ENCODE measurements at regions not wholly inside any gene's neighbourhood (a gene's known extent, or its start where the extent isn't known, plus 50 kb on each side); places are given as distances from the start of the nearest gene placed in this dataset.
"Not testable (repeated sequence)": the region's sequence is repeated elsewhere in the genome, so short reads cannot be mapped to it uniquely, and the experiment has no call there.

- not testable (repeated sequence) for DNase-seq
These were observed 763.4 kb downstream of the DHX35 start for GRCh38 chr20:39725513-39725912.

GRCh38 chr20:39719293-39719692 lies 757.1 kb downstream of the DHX35 start:
- DNase-seq = no peak

- DNase-seq = no peak
These were observed 755.8 kb downstream of the DHX35 start for GRCh38 chr20:39717936-39718335.

- no peak for DNase-seq
These were observed 754.7 kb downstream of the DHX35 start for GRCh38 chr20:39716796-39717341.

GRCh38 chr20:39713076-39713840 lies 751.1 kb downstream of the DHX35 start:
- no peak for DNase-seq

- no peak for DNase-seq
These were observed 744.1 kb downstream of the DHX35 start for GRCh38 chr20:39706184-39706663.

GRCh38 chr20:39705032-39705431 lies 742.9 kb downstream of the DHX35 start:
- DNase-seq = no peak

- not testable (repeated sequence) for DNase-seq
These were observed 741.2 kb downstream of the DHX35 start for GRCh38 chr20:39703357-39703756.

- no peak for DNase-seq
These were observed 740.7 kb downstream of the DHX35 start for GRCh38 chr20:39702701-39703349.

- DNase-seq = no peak
These were observed 738.4 kb downstream of the DHX35 start for GRCh38 chr20:39700528-39700927.

- DNase-seq = no peak
These were observed 737.1 kb downstream of the DHX35 start for GRCh38 chr20:39699166-39699725.

GRCh38 chr20:39698752-39699151 lies 736.6 kb downstream of the DHX35 start:
- DNase-seq = no peak

GRCh38 chr20:39691151-39691862 lies 729.2 kb downstream of the DHX35 start:
- no peak for DNase-seq

- no peak for DNase-seq
These were observed 714.8 kb downstream of the DHX35 start for GRCh38 chr20:39676857-39677391.

- DNase-seq = no peak
These were observed 714.1 kb downstream of the DHX35 start for GRCh38 chr20:39676241-39676640.

GRCh38 chr20:39674842-39675241 lies 712.7 kb downstream of the DHX35 start:
- DNase-seq = no peak

- no peak for DNase-seq
These were observed 708.8 kb downstream of the DHX35 start for GRCh38 chr20:39670988-39671387.

GRCh38 chr20:39669659-39670058 lies 707.5 kb downstream of the DHX35 start:
- DNase-seq = no peak

GRCh38 chr20:39668038-39668437 lies 705.9 kb downstream of the DHX35 start:
- no peak for DNase-seq

GRCh38 chr20:39661833-39662232 lies 699.7 kb downstream of the DHX35 start:
- DNase-seq = no peak

- DNase-seq = no peak
These were observed 698.8 kb downstream of the DHX35 start for GRCh38 chr20:39660965-39661364.

- no peak for DNase-seq
These were observed 698.1 kb downstream of the DHX35 start for GRCh38 chr20:39660226-39660625.
